ENCODE measurements at regions not wholly inside any gene's neighbourhood (a gene's known extent, or its start where the extent isn't known, plus 50 kb on each side); places are given as distances from the start of the nearest gene placed in this dataset.

GRCh38 chr9:74336161-74336560, 161.0 kb upstream of the RORB start:
- Mint-ChIP-seq H3K27me3 (ENCODE audit: unreplicated experiment) (no peaks in the 10 kb centered on the region), H3K9me3 (ENCODE audit: unreplicated experiment) (no peaks in the 10 kb centered on the region), H3K27ac (ENCODE audit: unreplicated experiment) (no peak overlapping the region), H3K4me1 (ENCODE audit: unreplicated experiment) (no peaks in the 10 kb centered on the region), H3K36me3 (ENCODE audit: low read depth, unreplicated experiment) (no peaks in the 10 kb centered on the region), H3K4me3 (ENCODE audit: unreplicated experiment) (no peak overlapping the region)
- no peak for DNase-seq (ENCODE audit: low spot score)
- no peak for TF ChIP-seq CTCF (IDR thresholded peaks at IDR 0.05; ENCODE audit: unreplicated experiment)

- DNase-seq (ENCODE audit: low spot score) = no peak
- H3K4me3 Mint-ChIP-seq (ENCODE audit: unreplicated experiment) = no peak overlapping the region
- H3K27me3 Mint-ChIP-seq (ENCODE audit: unreplicated experiment) = no peaks in the 10 kb centered on the region
- no peaks in the 10 kb centered on the region for H3K9me3 Mint-ChIP-seq (ENCODE audit: unreplicated experiment)
- no peaks in the 10 kb centered on the region for H3K4me1 Mint-ChIP-seq (ENCODE audit: unreplicated experiment)
- no peak overlapping the region for H3K27ac Mint-ChIP-seq (ENCODE audit: unreplicated experiment)
- no peaks in the 10 kb centered on the region for H3K36me3 Mint-ChIP-seq (ENCODE audit: low read depth, unreplicated experiment)
- TF ChIP-seq CTCF (IDR thresholded peaks at IDR 0.05; ENCODE audit: unreplicated experiment) = no peak
Observed at GRCh38 chr9:74348777-74349176, 148.4 kb upstream of the RORB start.

- no peak overlapping the region for H3K4me3 Mint-ChIP-seq (ENCODE audit: unreplicated experiment)
- H3K36me3 Mint-ChIP-seq (ENCODE audit: low read depth, unreplicated experiment) = no peaks in the 10 kb centered on the region
- no peak for DNase-seq (ENCODE audit: low spot score)
- no peak overlapping the region for H3K27ac Mint-ChIP-seq (ENCODE audit: unreplicated experiment)
- no peaks in the 10 kb centered on the region for H3K4me1 Mint-ChIP-seq (ENCODE audit: unreplicated experiment)
- no peaks in the 10 kb centered on the region for H3K9me3 Mint-ChIP-seq (ENCODE audit: unreplicated experiment)
- no peaks in the 10 kb centered on the region for H3K27me3 Mint-ChIP-seq (ENCODE audit: unreplicated experiment)
- no peak for TF ChIP-seq CTCF (IDR thresholded peaks at IDR 0.05; ENCODE audit: unreplicated experiment)
Observed at GRCh38 chr9:74355107-74355506, 142.0 kb upstream of the RORB start.

- TF ChIP-seq CTCF (IDR thresholded peaks at IDR 0.05; ENCODE audit: unreplicated experiment) = no peak
- no peaks in the 10 kb centered on the region for H3K9me3 Mint-ChIP-seq (ENCODE audit: unreplicated experiment)
- H3K27ac Mint-ChIP-seq (ENCODE audit: unreplicated experiment) = no peak overlapping the region
- H3K36me3 Mint-ChIP-seq (ENCODE audit: low read depth, unreplicated experiment) = no peaks in the 10 kb centered on the region
- DNase-seq (ENCODE audit: low spot score) = no peak
- H3K4me1 Mint-ChIP-seq (ENCODE audit: unreplicated experiment) = no peaks in the 10 kb centered on the region
- no peaks in the 10 kb centered on the region for H3K27me3 Mint-ChIP-seq (ENCODE audit: unreplicated experiment)
- H3K4me3 Mint-ChIP-seq (ENCODE audit: unreplicated experiment) = no peak overlapping the region
Observed at GRCh38 chr9:74357577-74357976, 139.6 kb upstream of the RORB start.

- H3K27ac Mint-ChIP-seq (ENCODE audit: unreplicated experiment) = no peak overlapping the region
- no peaks in the 10 kb centered on the region for H3K27me3 Mint-ChIP-seq (ENCODE audit: unreplicated experiment)
- H3K36me3 Mint-ChIP-seq (ENCODE audit: low read depth, unreplicated experiment) = no peaks in the 10 kb centered on the region
- DNase-seq (ENCODE audit: low spot score) = no peak
- H3K9me3 Mint-ChIP-seq (ENCODE audit: unreplicated experiment) = no peaks in the 10 kb centered on the region
- H3K4me3 Mint-ChIP-seq (ENCODE audit: unreplicated experiment) = no peak overlapping the region
- no peak for TF ChIP-seq CTCF (IDR thresholded peaks at IDR 0.05; ENCODE audit: unreplicated experiment)
- H3K4me1 Mint-ChIP-seq (ENCODE audit: unreplicated experiment) = no peaks in the 10 kb centered on the region
Observed at GRCh38 chr9:74358959-74359358, 138.2 kb upstream of the RORB start.
